GM12892 (cell line): ENCODE measurements at regions not wholly inside any gene's neighbourhood (a gene's known extent, or its start where the extent isn't known, plus 50 kb on each side); places are given as distances from the start of the nearest gene placed in this dataset.

ENCODE experiments used
- POLR2A ChIP-seq: IDR thresholded peaks from 2 replicates; pipeline ENCODE4 v1.6.1; 2011; ENCODE audit warnings: low read depth, low read length, control low read depth
- POLR2AphosphoS5 ChIP-seq: IDR thresholded peaks from 2 replicates; pipeline ENCODE4 v1.6.1; 2011; ENCODE audit warnings: low read depth, low read length, control low read depth

DNA sequence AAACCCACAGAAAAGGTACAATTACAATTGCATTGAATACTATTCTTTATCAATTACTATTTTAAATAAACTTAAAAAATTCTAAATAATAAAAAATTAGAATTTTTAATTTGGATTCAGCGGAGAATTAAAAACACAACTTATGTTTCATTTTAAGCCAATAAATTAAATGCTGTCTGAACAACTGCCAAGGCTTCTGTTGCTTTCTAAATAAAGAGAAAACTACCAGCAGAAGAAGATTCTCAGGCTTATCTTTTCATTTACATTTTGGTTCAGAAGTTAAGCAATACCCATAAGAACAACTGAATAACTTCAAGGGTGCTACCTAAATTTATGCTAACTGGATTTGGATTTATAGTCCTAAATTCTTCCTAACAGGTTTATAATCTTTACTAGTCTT, 150.0 kb upstream of the FTMT start:
- TF ChIP-seq POLR2A: no peak
- TF ChIP-seq POLR2AphosphoS5: no peak
